Breast epithelium (tissue), 3 donors: ENCODE measurements at regions not wholly inside any gene's neighbourhood (a gene's known extent, or its start where the extent isn't known, plus 50 kb on each side); places are given as distances from the start of the nearest gene placed in this dataset.

Experiments
- POLR2AphosphoS5 ChIP-seq, 3 donors: sonication (generic); formaldehyde crosslinking; IDR thresholded peaks; one replicate each; pipeline ENCODE4 v1.6.1; 2017; ENCODE audit warnings: antibody characterized with exemption in 3 of 3
- TF ChIP-seq, protein P1 (sequence below), 3 donors: fragments of 450-650 bp; IDR thresholded peaks; one replicate each; pipeline ENCODE4 v1.5.1; 2016 to 2017; ENCODE audit warnings: antibody characterized with exemption in 3 of 3, mild to moderate bottlenecking in 3 of 3, moderate library complexity in 3 of 3

DNA sequence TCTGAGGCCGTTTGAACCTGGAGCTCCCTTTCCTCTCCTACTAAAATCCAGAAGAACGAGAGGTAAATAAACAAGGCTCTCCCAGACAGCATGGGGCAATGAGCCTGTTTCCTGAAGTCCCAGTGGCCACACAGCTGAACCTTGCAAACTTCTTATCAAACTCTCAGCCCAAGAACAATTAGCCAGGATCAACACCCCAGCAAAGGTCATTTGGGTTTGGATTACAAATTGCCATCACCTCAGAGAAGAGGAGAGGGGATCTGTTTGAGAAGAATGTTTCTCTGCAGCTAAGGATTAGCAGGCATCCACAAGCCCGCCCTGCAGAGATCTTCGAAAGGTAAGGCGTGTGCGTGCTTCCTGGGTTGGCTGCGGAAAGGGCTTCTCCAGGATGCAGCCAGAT, 201.9 kb upstream of the SOX1 start:
- TF ChIP-seq, protein P1, sequence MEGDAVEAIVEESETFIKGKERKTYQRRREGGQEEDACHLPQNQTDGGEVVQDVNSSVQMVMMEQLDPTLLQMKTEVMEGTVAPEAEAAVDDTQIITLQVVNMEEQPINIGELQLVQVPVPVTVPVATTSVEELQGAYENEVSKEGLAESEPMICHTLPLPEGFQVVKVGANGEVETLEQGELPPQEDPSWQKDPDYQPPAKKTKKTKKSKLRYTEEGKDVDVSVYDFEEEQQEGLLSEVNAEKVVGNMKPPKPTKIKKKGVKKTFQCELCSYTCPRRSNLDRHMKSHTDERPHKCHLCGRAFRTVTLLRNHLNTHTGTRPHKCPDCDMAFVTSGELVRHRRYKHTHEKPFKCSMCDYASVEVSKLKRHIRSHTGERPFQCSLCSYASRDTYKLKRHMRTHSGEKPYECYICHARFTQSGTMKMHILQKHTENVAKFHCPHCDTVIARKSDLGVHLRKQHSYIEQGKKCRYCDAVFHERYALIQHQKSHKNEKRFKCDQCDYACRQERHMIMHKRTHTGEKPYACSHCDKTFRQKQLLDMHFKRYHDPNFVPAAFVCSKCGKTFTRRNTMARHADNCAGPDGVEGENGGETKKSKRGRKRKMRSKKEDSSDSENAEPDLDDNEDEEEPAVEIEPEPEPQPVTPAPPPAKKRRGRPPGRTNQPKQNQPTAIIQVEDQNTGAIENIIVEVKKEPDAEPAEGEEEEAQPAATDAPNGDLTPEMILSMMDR (IDR thresholded peaks at IDR 0.05): no peak
- TF ChIP-seq POLR2AphosphoS5 (IDR thresholded peaks at IDR 0.05): no peak
